GM19468 (cell line): ENCODE measurements at regions not wholly inside any gene's neighbourhood (a gene's known extent, or its start where the extent isn't known, plus 50 kb on each side); places are given as distances from the start of the nearest gene placed in this dataset.
"Not testable (repeated sequence)": the region's sequence is repeated elsewhere in the genome, so short reads cannot be mapped to it uniquely, and the experiment has no call there.

Source experiments
- ATAC-seq: cut with Tn5 transposase; IDR thresholded peaks from one replicate; pipeline ENCODE4 v1.9.1; 2021; ENCODE audit warnings: mild to moderate bottlenecking, moderate library complexity, moderate number of reproducible peaks; ENCODE audit not compliant: unreplicated experiment; ENCODE audit errors: extremely low read depth

DNA sequence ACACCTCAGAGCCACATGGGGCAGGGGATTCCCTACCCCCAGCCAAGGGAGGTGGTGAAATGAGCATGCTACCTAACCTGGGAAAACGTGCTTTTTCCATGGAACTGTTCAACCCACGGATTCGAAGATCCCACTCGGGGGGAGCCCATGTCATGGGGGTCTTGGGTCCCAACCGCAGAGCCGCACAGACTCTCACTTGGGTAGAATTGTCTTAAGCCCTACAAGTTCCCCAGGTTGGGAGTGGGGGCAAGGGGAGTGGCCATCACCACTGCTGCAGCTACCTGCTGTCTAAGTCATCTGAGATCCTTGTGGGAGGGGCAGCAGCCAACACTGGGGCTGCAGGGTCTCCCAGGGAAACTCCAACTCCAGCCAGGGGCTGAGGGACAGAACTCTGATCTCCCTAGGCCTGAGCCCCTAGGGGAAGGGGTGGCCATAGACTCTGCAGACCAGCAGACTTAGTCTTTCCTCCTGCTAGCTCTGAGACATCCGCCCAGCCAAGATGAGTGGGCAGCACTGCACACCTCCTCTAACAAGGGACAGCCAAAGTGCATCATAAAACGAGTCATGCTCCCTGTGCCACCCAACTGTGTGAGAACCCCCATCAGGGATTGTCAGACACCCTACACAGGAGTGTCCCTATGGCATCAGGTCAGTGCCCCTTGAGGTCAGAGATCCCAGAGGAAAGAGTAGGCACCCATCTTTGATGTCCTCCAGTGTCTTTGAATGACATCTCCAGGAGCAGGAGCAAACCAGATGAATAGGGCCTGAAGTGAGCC is 610.4 kb upstream of the SLITRK6 start:
- no peak for ATAC-seq

DNA sequence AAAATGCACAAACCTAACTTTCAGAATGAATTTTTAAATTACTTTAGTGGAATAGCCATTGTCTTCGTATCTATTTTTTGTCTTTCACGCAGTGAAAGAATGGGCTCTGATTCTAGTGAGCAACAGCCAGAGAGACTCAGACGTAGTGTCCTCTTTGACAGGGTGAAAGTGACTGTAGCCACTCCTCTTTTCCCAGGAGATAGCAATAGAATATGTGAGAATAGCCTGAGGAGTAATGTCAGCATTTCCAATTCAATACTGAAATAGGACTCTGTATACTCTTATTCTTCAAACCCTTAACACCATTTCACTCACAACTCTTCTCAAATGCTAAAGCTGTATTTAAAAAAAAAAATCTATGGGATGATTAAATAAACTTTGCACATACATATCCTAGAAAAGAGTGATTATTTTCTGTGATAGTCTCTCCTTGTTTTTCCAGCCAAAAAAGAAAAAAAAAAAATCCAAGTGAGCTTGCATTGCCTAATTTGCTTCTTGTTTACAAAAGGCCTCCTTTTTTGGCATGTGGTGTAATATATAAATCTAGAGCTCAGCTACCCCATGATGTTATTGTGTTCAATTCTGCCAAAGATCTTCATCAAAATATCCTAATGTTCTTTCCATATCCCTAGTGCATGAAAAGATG is 626.1 kb upstream of the SLITRK6 start:
- ATAC-seq = no peak

DNA sequence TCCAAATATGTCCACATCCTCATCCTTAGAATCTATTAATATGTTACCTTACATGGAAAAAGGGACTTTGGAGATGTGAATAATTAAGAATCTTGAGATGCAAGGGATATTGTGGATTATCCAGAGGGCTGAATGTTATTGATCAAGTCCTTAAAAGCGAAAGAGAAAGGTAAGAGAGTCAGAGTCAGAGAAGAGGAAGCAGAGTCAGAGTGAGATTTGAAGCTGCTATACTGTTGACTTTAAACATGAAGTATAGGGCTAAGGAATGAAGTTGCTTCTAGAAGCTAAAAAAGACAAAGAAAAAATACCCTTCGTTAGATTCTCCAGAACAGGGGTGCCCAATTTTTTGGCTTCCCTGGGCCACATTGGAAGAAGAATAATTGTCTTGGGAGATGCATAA is 627.2 kb upstream of the SLITRK6 start:
- ATAC-seq = no peak

DNA sequence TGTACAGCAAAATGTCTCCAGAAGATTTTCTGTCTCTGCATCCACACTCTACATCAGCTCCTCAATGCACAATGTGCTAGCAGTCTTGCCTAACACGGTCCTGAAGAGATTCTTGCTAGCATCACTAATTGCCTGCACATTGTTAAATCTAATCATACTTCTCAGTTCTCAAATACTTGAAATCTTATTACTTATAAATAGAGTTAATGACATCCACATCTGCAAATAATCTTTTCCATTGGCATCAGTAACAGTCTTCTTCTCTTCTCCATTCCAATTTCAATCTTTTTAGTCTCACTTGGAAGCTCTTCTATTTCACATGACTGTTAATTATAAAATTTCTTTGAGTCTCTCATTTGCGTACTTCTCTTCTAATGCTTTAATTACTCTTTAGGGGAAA is 630.5 kb upstream of the SLITRK6 start:
- ATAC-seq = no peak

DNA sequence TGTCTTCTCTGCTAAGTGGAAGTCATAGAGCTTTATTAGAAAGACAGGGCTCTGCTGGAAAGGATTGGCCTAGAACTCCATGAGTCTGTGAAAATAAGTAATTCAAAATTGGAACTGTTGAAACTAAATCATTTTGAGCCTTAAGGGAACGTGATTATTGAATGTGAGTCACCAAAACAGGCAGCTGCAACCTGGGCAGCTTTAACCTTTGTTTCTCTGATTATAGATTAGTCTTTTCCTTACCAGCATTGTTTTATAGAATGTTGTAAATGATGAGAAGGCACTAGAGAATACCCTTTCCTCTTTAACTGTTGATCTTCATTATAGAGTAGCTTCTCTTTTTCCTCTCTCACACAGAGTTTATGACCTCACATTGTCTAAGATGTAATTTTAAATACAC is 638.8 kb upstream of the SLITRK6 start:
- ATAC-seq = no peak

DNA sequence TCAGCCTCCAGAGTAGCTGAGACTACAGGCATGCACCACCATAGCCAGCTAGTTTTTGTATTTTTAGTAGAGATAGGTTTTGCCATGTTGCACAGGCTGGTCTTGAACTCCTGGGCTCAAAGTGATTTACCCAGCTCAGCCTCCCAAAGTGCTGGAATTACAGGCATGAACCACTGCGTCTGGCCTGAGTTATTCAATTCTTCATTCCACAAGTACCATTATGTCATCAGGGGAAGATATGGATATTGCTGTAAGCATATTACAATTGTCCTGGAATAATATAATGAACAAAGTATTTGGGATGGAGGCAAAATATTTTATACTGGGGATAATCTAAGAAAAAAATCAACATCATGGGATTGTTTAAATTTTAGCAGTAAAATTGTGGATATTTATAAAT is 646.0 kb upstream of the SLITRK6 start:
- ATAC-seq = no peak

DNA sequence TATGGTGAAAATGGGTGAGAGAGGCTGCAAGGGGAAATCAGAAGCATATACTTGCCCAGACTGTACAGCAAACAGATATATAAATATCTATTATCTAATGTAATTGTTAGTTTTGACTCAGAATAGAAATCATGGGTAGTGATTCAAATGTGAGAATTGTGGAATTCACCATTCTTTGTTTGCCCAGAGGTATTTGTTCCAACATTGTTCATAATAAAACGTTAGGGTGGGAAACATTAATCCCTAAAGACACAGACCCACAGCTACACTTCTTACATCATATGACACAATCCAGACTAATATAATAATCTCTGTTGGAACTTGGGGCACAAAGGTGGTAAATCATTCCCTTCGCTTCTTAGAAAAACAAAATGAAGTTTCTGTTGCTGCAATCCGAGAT is 646.5 kb upstream of the SLITRK6 start:
- no peak for ATAC-seq

DNA sequence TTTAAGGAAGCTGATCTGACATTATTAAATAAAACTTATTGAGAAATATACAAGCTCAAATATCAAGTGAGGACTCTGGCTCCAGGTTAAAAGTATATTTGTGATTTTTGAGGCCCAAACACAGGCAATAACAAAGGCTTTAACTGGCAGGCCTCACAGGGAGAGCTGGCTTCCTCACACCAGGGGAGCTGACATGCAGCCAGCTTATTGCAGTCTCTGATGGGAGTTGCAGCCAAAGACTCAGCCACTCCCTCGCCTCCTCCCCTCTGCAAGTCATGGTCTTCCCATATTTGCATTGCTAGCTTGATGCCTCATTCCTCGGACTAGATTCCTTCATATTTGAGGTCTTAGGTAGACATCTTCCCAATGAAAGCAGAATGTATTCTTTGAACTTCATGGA is 647.1 kb upstream of the SLITRK6 start:
- no peak for ATAC-seq

DNA sequence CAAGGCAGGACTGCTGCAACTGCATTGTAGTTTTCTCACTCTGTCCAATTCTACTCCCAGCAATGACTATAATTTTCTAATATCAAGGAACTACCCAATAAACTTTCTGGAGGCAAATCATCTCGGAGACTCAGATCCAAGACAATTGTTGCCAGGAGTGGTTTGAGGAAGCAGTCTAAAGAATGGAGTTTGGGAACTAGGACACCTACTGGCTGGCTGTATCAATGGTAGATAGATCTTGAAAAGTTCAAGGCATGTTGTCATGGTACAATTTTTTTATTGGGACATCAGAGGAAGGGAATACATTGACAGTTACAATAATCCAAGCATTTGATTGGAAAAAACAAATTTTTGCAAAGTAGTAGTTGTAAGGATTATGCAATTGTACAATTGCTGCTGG is 648.3 kb upstream of the SLITRK6 start:
- ATAC-seq = no peak

DNA sequence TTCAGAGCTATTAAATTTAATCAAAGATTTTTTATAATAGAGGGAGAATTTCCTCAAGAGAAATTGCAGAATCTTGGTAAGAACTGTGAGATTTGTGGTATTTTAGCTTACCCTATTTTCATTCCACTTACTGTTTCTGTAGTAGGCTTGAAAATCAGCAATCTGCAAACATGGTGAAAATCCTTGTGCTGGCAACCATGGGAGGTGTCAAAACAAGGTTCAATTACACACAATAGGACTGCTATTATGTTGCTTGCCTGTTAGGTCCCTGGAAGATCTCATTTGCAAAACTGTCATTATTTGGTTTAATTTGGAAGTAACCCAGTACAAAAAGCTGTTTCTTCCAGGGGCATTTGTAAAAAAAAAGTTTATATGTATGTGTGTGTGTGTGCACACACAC is 662.8 kb upstream of the SLITRK6 start:
- no peak for ATAC-seq

DNA sequence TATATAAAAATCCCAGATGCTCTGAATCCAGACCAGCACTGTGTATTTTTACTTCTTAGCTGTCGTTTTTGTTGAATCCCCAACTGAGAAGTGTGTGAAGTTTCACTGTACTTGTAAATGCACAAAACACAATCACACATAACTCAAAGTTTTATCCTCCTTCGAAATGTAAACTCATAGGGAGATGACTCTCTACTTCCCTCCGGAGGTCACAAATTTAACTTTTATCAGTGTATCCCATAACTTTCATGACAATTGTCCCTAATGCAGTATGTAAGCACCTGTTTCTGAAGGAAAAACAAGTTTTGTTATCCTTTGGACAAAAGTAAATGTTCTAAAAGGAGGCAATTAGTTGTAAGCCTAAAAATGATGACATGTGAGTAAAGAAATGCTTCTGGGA is 665.0 kb upstream of the SLITRK6 start:
- no peak for ATAC-seq

DNA sequence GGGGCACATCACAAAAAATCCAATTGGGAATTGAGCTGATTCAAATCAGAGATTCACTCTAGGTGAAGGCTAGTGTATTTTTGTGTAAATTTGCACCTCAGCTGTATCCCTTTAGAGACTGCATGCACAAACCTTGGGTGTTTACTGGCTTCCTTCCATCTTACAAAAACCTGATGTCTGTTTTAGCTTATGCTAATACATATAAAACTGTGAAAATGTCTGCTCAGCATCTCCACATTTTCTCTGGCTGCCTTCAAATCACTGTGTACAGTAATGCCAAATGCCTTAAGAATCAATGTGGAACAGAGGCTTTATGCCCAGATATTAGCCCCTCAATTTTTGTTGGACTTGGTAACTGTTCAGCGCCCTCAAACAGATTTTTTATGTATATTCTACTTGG is 675.8 kb upstream of the SLITRK6 start:
- ATAC-seq = no peak

DNA sequence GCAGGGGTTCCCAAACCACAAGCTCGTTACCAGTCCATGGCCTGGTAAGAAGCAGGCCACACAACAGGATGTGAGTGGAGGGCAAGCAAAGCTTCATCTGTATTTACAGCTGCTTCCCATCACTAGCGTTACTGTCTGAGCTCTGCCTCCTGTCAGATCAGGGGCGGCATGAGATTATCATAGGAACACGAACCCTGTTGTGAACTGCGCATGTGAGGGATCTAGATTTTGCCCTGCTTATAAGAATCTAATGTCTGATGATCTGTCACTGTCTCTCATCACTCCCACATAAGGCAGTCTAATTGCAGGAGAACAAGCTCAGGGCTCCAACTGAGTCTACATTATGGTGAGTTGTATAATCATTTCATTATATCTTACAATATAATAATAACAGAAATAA is 677.4 kb upstream of the SLITRK6 start:
- no peak for ATAC-seq

DNA sequence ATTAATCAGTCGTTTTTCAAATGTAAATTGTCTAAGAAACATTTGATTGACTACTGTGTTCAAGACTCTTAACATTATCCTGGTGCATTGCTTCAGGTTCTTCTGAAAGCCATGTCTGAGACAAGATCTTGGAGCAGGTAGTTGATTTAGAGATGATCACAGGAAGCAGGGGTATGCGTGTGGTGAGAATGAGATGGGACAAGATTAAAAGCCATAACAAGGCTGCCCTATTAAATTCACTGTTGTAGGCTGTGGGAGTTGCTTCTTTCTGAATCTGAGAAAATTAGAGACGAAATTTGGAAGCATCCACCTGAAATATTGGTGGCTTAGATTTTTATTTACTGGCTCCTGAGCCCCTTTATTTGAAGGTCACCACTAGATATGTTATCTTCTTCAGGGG is 687.4 kb upstream of the SLITRK6 start:
- ATAC-seq = no peak

DNA sequence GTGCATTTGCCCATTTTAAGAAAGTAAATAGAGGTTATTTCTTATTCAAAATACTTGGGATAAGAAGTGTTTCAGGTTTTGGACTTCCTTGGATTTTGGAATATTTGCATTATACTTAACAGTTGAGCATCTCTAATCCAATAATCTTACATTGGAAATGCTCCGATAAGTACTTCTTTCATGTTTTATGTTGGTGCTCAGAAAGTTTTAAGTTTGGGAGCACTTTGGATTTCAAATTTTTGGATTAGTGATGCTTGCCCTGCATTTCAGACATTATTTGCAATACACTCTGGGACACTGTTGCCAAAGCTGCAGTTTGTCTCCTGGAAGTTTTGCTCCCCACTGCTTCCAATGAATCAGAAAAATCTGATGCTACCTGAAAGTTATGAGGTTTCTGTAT is 691.9 kb upstream of the SLITRK6 start:
- no peak for ATAC-seq

DNA sequence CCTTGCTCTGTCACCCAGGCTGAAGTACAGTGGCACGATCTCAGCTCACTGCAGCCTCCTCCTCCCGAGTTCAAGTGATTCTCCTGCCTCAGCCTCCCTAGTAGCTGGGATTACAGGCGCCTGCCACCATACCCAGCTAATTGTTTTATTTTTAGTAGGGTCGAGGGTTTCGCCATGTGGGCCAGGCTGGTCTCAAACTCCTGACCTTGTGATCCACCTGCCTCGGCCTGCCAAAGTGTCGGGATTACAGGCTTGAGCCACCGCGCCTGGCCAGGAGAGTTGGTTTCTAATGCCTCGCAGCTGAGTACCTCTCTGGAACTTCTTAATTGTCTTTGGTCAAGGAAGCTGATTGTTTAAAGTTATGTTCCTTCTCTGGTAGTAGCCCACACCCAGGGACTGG is 702.7 kb upstream of the SLITRK6 start:
- not testable (repeated sequence) for ATAC-seq

DNA sequence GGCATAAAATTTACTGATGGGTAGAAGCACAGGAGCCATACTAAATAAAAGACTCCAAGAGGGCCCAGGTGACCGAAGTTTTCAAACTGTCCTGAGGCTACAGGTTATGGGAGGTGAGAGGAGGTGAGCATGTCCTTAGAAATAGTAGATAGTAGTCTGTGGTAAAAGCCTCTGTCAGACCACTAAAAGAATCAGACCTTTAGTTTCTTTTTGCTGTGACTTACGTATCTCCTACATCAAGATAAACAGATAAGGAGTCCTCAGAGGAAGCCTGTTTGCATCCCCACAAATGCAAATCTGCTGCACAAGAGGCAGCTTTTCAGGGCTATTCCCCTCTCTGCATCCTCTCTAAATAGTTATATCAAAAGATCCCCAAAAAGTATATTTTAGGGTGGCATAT is 711.6 kb upstream of the SLITRK6 start:
- ATAC-seq = no peak

DNA sequence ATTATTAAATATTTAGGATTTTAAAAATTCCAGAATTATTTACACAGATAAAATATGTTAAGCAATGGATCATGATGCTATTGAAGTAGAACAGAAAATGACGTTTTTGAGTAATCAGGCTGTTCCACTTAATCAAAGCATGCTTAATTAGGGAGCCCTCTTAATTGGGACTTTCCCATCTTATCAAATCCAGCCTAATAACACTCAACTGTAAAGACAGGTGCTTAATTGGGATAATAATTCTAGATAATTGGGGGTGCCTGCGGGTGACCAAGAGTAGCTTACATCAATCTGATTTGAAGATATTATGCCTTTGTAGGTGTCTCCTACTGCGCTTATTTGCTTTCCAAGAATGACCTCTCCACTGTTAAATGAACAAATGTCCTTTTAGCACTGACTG is 742.2 kb upstream of the SLITRK6 start:
- no peak for ATAC-seq

DNA sequence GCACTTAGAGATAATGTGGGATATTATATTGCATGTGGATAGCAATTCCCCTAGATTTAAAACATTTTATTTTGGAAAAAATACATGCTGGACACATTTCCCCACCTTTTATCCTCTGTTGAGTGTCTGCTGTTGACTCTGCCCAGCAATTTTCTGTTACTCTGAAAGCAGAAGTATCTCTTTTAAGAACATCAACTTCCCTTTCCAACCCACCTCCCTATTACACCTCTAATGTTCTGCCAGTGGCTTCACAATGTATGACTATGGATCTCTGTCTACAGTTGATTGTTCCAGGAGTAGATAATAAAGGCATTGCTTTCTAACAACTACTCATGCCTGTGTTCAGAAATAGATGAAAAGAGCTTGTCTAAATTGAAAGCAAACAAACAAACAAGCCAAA is 754.8 kb upstream of the SLITRK6 start:
- no peak for ATAC-seq

DNA sequence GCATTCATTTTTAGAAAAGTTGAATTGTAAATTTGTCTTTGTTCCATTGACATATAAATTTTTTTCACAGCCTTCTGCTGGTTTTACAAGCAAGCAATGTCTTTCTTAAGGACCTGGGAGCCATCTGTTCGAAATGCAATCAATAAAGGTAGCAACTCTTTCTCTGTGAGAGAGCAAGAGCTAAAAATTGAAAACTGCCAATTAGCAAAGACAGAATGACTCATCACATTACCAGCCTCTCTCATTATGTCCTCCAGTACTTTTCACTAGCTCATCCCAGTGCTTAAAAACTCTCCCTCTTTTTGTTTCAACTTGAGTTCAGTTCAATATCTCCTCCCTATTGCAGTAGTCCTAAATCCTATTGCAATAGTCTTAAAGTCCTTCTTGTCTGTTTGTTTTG is 760.7 kb upstream of the SLITRK6 start:
- no peak for ATAC-seq

DNA sequence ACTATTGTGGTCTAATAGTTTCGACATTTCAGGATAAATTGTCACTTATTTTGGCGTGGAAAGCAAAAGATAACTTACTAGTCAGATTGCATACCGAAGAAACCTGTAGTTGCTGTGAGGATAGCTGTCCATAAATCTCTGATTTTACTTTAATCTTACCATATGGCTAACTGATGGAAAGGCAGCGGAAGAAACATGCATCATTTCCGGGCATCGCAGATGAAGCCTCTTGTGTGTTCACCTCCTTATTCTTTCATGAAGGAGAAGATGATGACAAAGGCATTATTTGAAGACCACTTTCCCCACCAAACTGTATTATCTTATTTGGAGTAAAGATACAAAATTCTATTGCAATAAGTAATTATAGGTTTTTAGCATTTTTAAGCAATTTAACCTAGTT is 763.6 kb upstream of the SLITRK6 start:
- no peak for ATAC-seq

DNA sequence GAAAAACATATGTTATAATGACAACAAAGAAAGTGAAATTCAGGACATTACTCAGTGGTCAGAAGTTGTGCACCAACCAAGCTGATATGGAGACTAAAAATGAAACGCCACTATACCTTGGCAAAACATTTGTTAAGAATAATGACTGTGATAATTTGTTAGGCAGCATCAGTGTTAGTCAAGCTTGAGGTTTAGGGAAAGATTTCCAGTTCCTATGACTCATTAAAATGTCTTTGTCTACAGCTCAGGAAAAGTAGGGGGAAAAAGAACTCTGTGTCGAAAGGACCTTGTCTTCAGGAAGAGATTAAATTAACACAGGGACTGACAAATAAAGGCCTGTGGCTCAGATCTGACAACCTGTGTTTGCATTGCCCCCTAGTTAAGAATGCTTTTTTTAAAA is 764.1 kb upstream of the SLITRK6 start:
- no peak for ATAC-seq
